Suprapubic skin (tissue), 4 donors: ENCODE measurements at regions not wholly inside any gene's neighbourhood (a gene's known extent, or its start where the extent isn't known, plus 50 kb on each side); places are given as distances from the start of the nearest gene placed in this dataset.
"Not testable (repeated sequence)": the region's sequence is repeated elsewhere in the genome, so short reads cannot be mapped to it uniquely, and the experiment has no call there.

Experiments used
- DNase-seq, 2 donors: peaks; one replicate each; pipeline ENCODE4 v3.0.0-alpha.2; 2019; ENCODE audit warnings: low spot score in 2 of 2
- H3K27ac ChIP-seq: fragments of 200-600 bp; sonication (generic); one replicate; pipeline ENCODE4 v1.5.1; 2019
- H3K27me3 ChIP-seq: fragments of 200-600 bp; sonication (generic); one replicate; pipeline ENCODE4 v1.5.1; 2019
- H3K36me3 ChIP-seq: fragments of 200-600 bp; sonication (generic); one replicate; pipeline ENCODE4 v1.5.1; 2019
- H3K4me1 ChIP-seq: fragments of 200-600 bp; sonication (generic); one replicate; pipeline ENCODE4 v1.5.1; 2019
- H3K4me3 ChIP-seq: fragments of 200-600 bp; sonication (generic); one replicate; pipeline ENCODE4 v1.5.1; 2019; ENCODE audit warnings: mild to moderate bottlenecking
- H3K9me3 ChIP-seq: fragments of 200-600 bp; sonication (generic); one replicate; pipeline ENCODE4 v1.5.1; 2019
- CTCF ChIP-seq, 2 donors: fragments of 200-600 bp in 1 of 2; fragments of 450-650 bp in 1 of 2; sonication (generic) in 1 of 2; IDR thresholded peaks; one replicate each; pipeline ENCODE4 v1.5.1; 2016 to 2019; ENCODE audit warnings: antibody characterized with exemption in 2 of 2, mild to moderate bottlenecking in 1 of 2, moderate library complexity in 1 of 2
- EP300 ChIP-seq: sonication (generic); formaldehyde crosslinking; IDR thresholded peaks from one replicate; pipeline ENCODE4 v1.6.1; 2017; ENCODE audit warnings: antibody characterized with exemption
- POLR2A ChIP-seq, 2 donors: fragments of 450-650 bp; IDR thresholded peaks; one replicate each; pipeline ENCODE4 v1.6.1; 2017; ENCODE audit warnings: antibody characterized with exemption in 2 of 2, mild to moderate bottlenecking in 2 of 2, moderate library complexity in 2 of 2
- POLR2AphosphoS5 ChIP-seq, 3 donors: sonication (generic); formaldehyde crosslinking; IDR thresholded peaks; one replicate each; pipeline ENCODE4 v1.6.1; 2017; ENCODE audit warnings: antibody characterized with exemption in 3 of 3
- WGBS: methylation state at CpG from one replicate; pipeline ENCODE4 v1.1.5; 2018; 5-methylcytosine and 5-hydroxymethylcytosine counted together

GRCh38 chr6:71360556-71361335 lies 72.1 kb downstream of the OGFRL1 start:
- H3K27me3 ChIP-seq, H3K27ac ChIP-seq, H3K4me3 ChIP-seq, H3K9me3 ChIP-seq, H3K36me3 ChIP-seq, H3K4me1 ChIP-seq, DNase-seq: not testable (repeated sequence)
- WGBS, result 86% methylated on average over 9 of the region's 9 CpGs

DNA sequence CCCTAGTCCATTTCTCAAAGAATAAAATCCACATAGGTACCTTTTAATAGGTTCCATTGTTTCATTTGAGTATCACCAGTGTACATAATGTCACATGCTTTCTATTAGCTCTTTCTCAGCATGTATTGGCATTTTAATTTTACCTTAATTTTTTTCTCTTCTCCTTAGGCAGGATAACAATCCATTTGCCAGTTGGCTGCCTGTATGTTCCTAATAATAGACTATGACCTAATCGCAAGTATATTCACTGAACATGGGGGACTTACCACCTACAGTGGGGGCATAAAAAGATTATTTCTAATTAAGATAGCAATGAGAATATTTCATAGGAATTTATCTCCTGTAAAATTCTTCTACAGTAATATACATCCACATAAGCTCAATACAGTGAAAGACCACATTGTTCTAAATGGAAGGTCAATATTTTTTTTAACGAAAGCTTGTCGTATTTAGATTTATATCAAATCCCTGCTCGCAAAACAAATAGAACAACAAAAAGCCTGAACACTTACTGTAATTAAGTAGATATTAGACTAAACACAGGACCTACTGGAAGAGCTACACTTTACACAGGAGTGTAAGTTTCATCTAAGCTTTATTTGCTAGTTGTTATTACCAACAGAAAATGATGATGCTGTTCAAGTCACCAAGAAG lies 76.4 kb downstream of the OGFRL1 start:
- WGBS, result 73% methylated on average over 4 of the region's 4 CpGs
- TF ChIP-seq EP300, result no peak
- no peak for TF ChIP-seq POLR2AphosphoS5 (IDR thresholded peaks at IDR 0.05)
- no peak for TF ChIP-seq POLR2A (IDR thresholded peaks at IDR 0.05)
- TF ChIP-seq CTCF (IDR thresholded peaks at IDR 0.05), result no peak

GRCh38 chr6:71367756-71368155 lies 79.1 kb downstream of the OGFRL1 start:
- TF ChIP-seq POLR2AphosphoS5 (IDR thresholded peaks at IDR 0.05) (no peak), POLR2A (IDR thresholded peaks at IDR 0.05) (no peak), EP300 (no peak), CTCF (IDR thresholded peaks at IDR 0.05) (no peak)
- 54% methylated on average over 3 of the region's 3 CpGs for WGBS
- H3K27me3 ChIP-seq, result no peaks in the 10 kb centered on the region
- no peaks in the 10 kb centered on the region for H3K36me3 ChIP-seq
- no peak for DNase-seq
- no peak overlapping the region for H3K4me3 ChIP-seq
- H3K4me1 ChIP-seq, result peaks cover 21% of the 10 kb centered on the region
- H3K9me3 ChIP-seq, result no peaks in the 10 kb centered on the region
- peak overlapping the region; percentile 19 for H3K27ac ChIP-seq

More for the DNA sequence above, 76.4 kb downstream of the OGFRL1 start:
- no peak for DNase-seq
- H3K27ac ChIP-seq, result no peak overlapping the region
- no peaks in the 10 kb centered on the region for H3K9me3 ChIP-seq
- no peaks in the 10 kb centered on the region for H3K27me3 ChIP-seq
- no peaks in the 10 kb centered on the region for H3K36me3 ChIP-seq
- peaks cover 21% of the 10 kb centered on the region for H3K4me1 ChIP-seq
- no peak overlapping the region for H3K4me3 ChIP-seq

GRCh38 chr6:71368284-71368683 lies 79.7 kb downstream of the OGFRL1 start:
- Histone ChIP-seq H3K36me3 (no peaks in the 10 kb centered on the region), H3K4me1 (peaks cover 21% of the 10 kb centered on the region), H3K4me3 (no peak overlapping the region), H3K27ac (peak overlapping the region; percentile 19), H3K9me3 (no peaks in the 10 kb centered on the region), H3K27me3 (no peaks in the 10 kb centered on the region)
- DNase-seq, result no peak
- TF ChIP-seq CTCF (IDR thresholded peaks at IDR 0.05) (no peak), EP300 (no peak), POLR2AphosphoS5 (IDR thresholded peaks at IDR 0.05) (no peak), POLR2A (IDR thresholded peaks at IDR 0.05) (no peak)
- WGBS, result 62% methylated on average over 2 of the region's 2 CpGs

- TF ChIP-seq EP300 (no peak), POLR2AphosphoS5 (IDR thresholded peaks at IDR 0.05) (no peak), POLR2A (IDR thresholded peaks at IDR 0.05) (no peak), CTCF (IDR thresholded peaks at IDR 0.05) (no peak)
- WGBS, result 100% methylated on average over 1 of the region's 1 CpG
Measured at GRCh38 chr6:71371559-71371958, 82.9 kb downstream of the OGFRL1 start.

More at GRCh38 chr6:71371559-71371958, 82.9 kb downstream of the OGFRL1 start:
- Histone ChIP-seq H3K36me3 (no peaks in the 10 kb centered on the region), H3K9me3 (no peaks in the 10 kb centered on the region), H3K27ac (no peak overlapping the region), H3K4me1 (peaks cover 14% of the 10 kb centered on the region), H3K27me3 (no peaks in the 10 kb centered on the region), H3K4me3 (no peak overlapping the region)
- no peak for DNase-seq
